HG03442 (cell line): ENCODE measurements at regions not wholly inside any gene's neighbourhood (a gene's known extent, or its start where the extent isn't known, plus 50 kb on each side); places are given as distances from the start of the nearest gene placed in this dataset.
"Not testable (repeated sequence)": the region's sequence is repeated elsewhere in the genome, so short reads cannot be mapped to it uniquely, and the experiment has no call there.

Experiments
- ATAC-seq: cut with Tn5 transposase; IDR thresholded peaks from one replicate; pipeline ENCODE4 v1.9.1; 2021; ENCODE audit warnings: mild to moderate bottlenecking, moderate library complexity; ENCODE audit not compliant: unreplicated experiment

DNA sequence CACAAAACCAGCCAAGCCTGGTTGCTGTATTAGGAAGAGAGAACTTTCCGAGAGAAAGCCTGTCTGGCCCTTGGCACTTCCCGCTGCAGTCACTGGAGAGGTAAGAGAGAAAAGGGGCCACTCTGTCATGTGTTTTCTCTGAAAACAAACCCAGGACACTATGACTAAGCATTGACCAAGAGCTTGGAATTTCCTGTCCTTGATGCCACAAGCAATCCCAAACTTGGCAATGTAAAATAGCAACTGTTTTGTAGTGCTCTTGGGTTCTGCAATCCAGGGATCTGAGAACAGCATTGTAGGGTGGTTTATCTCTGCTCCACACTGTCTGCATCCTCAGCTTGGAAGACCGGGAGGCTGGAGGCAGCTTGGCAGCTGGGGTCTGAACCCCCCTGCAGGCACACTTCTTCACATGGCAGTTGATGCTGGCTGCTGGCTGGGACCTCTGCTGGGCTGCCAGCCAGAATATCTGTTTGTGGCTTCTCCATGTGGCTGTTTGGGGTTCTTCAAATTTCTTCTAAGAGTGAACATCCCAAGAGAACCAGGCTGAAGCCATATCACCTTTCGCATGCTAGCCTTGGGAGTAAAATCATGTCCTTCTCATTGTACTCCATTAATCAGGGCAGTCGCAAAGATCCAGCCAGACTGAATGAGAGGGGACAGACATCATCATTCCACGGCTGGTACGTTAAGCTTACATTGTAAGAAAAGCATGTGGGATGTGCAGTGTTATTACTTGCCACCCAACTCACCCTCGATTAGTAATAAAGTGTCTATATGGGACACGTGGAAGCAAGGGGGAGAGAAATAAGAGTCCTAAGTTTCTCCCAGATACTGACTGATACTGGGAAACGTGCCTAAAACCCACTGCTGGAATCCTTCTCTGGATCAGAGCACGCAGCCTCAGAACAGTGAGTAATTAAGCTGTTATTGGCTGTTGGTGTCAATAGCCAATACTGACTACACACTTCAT lies 537.4 kb upstream of the B3GAT1 start:
- ATAC-seq = no peak

- no peak for ATAC-seq
Observed at GRCh38 chr11:134947556-134947955, 535.5 kb upstream of the B3GAT1 start.

DNA sequence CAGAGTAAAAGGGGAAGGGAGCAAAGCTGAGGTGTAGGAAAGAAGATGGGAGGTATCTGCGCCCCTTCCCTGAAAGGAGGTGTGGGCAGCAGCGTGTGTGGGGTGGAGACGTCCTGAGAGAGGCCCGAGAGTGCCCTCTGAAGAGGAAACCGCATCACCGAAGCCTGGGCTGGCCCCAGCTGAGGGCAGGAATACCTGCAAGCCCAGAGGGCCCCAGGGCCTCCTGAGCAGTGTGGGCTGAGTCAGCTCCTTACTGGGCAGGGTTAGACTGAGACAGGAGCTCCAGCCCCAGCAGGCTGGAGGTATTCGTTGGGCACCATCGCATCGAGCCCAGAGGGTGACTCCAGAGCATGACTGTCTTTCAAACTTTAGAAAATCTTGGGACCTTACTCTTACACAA lies 534.0 kb upstream of the B3GAT1 start:
- ATAC-seq = no peak

GRCh38 chr11:134944986-134945385 lies 532.9 kb upstream of the B3GAT1 start:
- no peak for ATAC-seq

GRCh38 chr11:134944131-134944530 lies 532.1 kb upstream of the B3GAT1 start:
- no peak for ATAC-seq

- no peak for ATAC-seq
Observed at GRCh38 chr11:134943544-134943943, 531.5 kb upstream of the B3GAT1 start.

DNA sequence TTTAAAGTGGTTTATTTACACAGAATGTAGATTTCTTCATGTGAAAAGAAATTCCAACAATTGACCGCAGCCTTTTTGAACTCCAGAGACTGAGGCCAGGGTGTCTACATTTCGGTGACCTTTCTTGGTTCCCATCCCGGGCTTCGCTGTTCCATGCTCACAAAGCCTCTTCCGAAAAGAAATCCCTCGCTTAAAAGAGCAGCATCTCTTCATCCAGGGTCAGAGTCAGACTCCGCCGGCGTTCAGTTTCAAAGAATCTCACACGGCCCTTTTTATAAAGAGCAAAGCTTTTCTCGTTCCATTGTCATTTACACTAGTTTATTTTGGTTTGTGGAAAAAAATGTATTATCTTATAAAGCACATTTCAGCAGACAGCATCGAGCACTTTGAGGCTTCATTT lies 530.6 kb upstream of the B3GAT1 start:
- no peak for ATAC-seq

GRCh38 chr11:134941936-134942600 lies 530.0 kb upstream of the B3GAT1 start:
- not testable (repeated sequence) for ATAC-seq

GRCh38 chr11:134941326-134941725 lies 529.3 kb upstream of the B3GAT1 start:
- ATAC-seq = no peak

- ATAC-seq = no peak
Observed at GRCh38 chr11:134940441-134941126, 528.5 kb upstream of the B3GAT1 start.

DNA sequence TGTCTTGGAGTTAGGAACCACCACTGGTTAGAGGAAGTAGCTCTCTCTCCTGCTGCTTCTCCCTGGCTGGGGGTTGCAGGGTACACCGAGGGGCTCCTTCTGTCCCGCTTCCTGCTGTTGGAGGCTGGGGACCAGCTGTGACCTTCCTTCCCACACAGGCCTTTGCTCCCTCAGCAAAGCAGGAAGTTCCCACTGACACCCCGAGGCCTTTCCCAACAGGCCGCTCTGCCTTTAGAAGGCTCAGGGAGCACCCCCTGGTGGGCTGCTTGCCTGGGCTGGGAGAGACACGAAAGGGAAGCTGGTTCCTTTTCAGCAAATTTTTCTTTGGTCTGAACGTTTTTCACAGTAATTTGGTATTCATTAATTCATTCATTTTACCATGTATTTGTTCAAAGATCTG lies 527.9 kb upstream of the B3GAT1 start:
- no peak for ATAC-seq

DNA sequence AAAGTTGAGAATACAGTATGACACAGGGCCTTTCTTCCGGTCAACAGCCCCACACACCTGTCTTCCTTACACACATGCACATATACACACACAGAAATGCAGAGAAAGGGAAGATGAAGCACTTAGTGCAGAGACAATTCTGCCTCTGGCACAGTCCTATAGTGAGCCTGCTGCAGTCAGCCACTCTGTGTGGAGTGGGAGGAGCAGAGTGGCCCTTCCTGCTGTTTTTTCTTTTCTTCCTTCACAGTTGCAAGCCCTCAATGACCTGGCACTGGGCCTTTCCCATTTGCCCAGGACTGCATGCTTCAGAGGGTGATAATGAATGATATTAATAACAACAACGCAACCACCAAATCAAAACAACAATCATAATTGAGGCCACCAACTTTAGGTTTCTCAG lies 527.0 kb upstream of the B3GAT1 start:
- no peak for ATAC-seq

DNA sequence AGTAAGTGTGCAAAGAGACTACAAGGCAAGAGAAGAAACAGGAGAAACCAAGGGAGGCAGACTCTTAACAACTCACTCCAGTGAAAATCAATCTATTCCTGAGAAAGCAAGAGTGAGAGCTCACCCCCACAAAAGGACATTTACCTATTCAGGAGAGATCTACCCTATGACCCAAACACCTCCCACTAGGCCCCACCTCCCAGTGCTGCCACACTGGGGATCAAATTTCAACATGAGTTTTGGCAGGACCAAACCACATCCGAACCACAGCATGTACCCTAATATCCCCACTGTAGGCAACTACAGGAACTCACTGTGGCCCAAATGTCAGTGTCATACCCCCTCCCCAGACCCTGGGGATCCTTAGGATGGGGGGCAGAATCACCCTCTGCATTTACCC lies 526.2 kb upstream of the B3GAT1 start:
- no peak for ATAC-seq

GRCh38 chr11:134937193-134937592 lies 525.2 kb upstream of the B3GAT1 start:
- not testable (repeated sequence) for ATAC-seq

- no peak for ATAC-seq
Observed at GRCh38 chr11:134932761-134933160, 520.7 kb upstream of the B3GAT1 start.

DNA sequence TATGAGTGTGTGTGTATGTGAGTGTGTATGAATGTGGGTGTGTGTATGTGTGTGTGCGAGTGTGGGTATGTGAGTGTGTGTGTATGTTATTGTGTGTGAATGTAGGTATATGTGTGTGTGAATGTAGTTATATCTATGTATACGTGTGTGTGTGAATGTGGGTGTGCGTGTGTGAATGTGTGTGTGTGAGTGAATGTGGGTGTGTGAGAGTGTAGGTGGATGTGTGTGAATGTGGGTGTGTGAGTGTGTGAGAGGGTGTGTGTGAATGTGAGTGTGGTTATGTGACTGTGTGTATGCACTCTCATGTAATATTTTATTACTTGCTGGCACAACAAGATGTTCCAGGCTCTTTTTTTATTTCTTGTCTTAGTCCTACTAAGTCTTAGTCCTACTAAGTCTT lies 513.4 kb upstream of the B3GAT1 start:
- no peak for ATAC-seq

DNA sequence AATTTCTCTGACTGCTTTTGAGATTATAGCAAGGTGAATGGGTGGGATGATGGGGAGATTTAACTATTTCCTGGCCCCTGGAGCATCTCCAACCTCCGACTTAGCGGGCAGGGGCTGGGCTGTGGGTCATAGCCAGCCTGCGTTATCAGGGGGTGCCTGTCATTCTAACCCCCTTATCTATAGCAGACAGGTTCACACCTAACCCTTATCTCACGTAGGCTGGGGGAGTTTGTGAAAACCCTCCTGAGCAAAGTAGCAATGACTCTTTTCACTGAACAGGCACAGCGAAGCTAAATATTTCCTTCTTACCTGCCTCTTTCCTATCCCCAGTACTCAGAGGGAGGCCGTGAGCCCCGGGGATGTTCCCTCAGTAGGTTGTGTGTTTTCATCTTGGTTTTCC lies 511.4 kb upstream of the B3GAT1 start:
- ATAC-seq = no peak

DNA sequence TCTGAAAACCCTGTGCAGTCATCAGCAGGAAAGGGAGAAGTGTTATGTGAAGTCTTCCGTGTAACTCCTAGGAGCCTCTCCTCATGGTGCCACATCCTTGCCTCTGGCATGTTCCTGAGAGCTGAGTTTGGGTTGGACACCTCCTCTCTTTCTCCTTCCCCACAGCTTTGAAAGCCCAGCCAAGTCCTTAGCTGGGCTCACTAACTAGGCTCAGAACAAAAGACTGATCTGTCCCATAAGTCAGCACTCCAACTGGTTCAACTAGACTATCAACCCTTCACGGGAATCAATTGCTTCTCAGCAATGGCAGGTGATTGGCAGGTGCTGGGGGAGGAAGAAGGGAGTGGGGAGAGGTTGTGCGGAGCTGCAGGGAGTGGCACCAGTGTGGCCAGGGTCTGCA lies 509.9 kb upstream of the B3GAT1 start:
- ATAC-seq = no peak

DNA sequence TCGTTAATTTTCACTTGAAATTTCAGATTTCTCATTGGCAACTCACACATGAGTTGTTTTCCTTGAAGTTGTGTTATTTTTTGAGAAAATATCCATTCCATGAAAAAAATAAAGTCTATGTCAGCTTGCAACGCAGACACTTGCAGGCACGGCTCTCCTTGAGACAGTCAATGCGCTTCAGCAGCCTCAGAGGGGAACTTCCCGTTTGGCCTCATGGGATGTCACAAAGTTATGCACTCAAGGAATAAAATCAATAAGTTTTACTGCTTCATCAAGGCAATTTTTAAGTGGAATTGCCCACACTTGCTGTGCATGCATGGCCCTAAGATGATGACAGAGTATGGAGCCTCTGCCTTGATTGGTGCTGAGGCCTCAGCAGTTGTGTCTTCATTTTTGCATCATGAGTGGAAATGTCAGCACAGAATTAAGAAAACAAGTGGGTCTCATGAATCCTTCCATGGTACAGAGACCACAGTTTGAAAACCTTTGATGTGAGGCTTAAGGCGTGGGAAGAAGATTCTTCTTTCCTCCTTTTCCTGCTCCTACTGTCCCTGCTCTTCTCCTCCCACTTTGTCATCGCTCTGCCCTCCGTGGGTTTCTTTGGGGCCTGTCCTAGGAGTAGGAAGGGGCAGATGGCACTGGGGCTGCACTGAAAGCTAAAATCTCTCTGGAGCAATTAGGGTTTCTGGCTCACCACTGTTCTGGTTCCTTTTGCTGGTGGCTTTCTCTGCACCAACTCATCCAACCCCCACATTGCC lies 509.0 kb upstream of the B3GAT1 start:
- no peak for ATAC-seq

DNA sequence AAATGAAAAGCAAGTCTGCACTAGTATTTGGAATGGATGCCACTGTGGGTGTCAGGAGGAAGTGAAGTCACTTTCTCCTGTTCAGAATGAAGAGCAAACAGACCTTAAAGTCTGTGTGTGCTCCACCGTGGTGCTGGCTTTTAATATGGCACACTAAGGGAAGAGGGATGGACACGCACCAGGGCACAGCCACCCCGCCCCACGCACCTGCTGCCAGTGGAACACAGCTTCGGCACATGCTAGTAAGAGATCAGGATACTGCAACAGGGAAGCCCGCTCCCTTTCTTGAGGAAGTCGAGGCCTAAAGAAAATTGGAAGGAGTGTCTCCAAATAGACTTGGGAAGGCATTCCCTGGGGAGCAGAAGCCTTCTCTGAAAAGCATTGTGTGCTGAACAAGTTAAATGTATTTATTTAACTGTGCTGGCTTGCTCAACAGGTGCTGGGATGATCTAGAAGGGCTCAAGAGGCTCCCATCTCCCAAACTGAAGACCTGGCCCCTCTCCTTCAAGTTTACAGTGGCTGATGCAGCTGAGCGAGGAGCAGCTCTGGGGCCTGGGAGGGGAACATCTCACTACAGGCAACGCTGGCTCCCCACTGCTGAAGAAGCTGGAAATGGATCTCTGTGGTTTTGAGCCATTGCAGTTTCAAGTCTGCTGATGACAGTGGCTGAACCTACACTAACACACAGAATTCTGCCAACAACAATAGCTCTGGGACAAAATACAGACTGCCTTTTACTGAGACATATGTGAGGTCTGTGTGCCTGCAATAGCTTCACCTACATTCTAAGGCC lies 504.6 kb upstream of the B3GAT1 start:
- ATAC-seq = no peak
